ENCODE measurements at regions not wholly inside any gene's neighbourhood (a gene's known extent, or its start where the extent isn't known, plus 50 kb on each side); places are given as distances from the start of the nearest gene placed in this dataset.
"Not testable (repeated sequence)": the region's sequence is repeated elsewhere in the genome, so short reads cannot be mapped to it uniquely, and the experiment has no call there.

- DNase-seq (ENCODE audit: low read depth in 2 of 2), result no peak
Observed at GRCh38 chr2:129008881-129009554, 690.4 kb upstream of the HS6ST1 start.

- no peak for DNase-seq (ENCODE audit: low read depth in 2 of 2)
Observed at GRCh38 chr2:129009555-129010146, 691.0 kb upstream of the HS6ST1 start.

GRCh38 chr2:129010262-129010661, 691.6 kb upstream of the HS6ST1 start:
- DNase-seq (ENCODE audit: low read depth in 2 of 2), result no peak

- DNase-seq (ENCODE audit: low read depth in 2 of 2), result no peak
Observed at GRCh38 chr2:129011466-129012061, 692.9 kb upstream of the HS6ST1 start.

GRCh38 chr2:129014432-129014831, 695.8 kb upstream of the HS6ST1 start:
- no peak for DNase-seq (ENCODE audit: low read depth in 2 of 2)

GRCh38 chr2:129015397-129016285, 697.0 kb upstream of the HS6ST1 start:
- DNase-seq (ENCODE audit: low read depth in 2 of 2), result no peak

- DNase-seq (ENCODE audit: low read depth in 2 of 2), result no peak
Observed at GRCh38 chr2:129016972-129017371, 698.3 kb upstream of the HS6ST1 start.

- DNase-seq (ENCODE audit: low read depth in 2 of 2), result no peak
Observed at GRCh38 chr2:129024796-129025195, 706.1 kb upstream of the HS6ST1 start.

GRCh38 chr2:129035992-129036391, 717.3 kb upstream of the HS6ST1 start:
- no peak for DNase-seq (ENCODE audit: low read depth in 2 of 2)

GRCh38 chr2:129043677-129044076, 725.0 kb upstream of the HS6ST1 start:
- not testable (repeated sequence) for DNase-seq (ENCODE audit: low read depth in 2 of 2)

- not testable (repeated sequence) for DNase-seq (ENCODE audit: low read depth in 2 of 2)
Observed at GRCh38 chr2:129046475-129046874, 727.8 kb upstream of the HS6ST1 start.

GRCh38 chr2:129050101-129050500, 731.4 kb upstream of the HS6ST1 start:
- no peak for DNase-seq (ENCODE audit: low read depth in 2 of 2)

GRCh38 chr2:129055242-129055641, 736.6 kb upstream of the HS6ST1 start:
- no peak for DNase-seq (ENCODE audit: low read depth in 2 of 2)

GRCh38 chr2:129055824-129056223, 737.2 kb upstream of the HS6ST1 start:
- no peak for DNase-seq (ENCODE audit: low read depth in 2 of 2)

- DNase-seq (ENCODE audit: low read depth in 2 of 2), result no peak
Observed at GRCh38 chr2:129056309-129056958, 737.8 kb upstream of the HS6ST1 start.

GRCh38 chr2:129056959-129057317, 738.3 kb upstream of the HS6ST1 start:
- no peak for DNase-seq (ENCODE audit: low read depth in 2 of 2)

GRCh38 chr2:129058981-129059380, 740.3 kb upstream of the HS6ST1 start:
- no peak for DNase-seq (ENCODE audit: low read depth in 2 of 2)

GRCh38 chr2:129059476-129059875, 740.8 kb upstream of the HS6ST1 start:
- no peak for DNase-seq (ENCODE audit: low read depth in 2 of 2)

GRCh38 chr2:129061069-129061768, 742.6 kb upstream of the HS6ST1 start:
- no peak for DNase-seq (ENCODE audit: low read depth in 2 of 2)

- DNase-seq (ENCODE audit: low read depth in 2 of 2), result no peak
Observed at GRCh38 chr2:129061769-129062121, 743.1 kb upstream of the HS6ST1 start.

- no peak for DNase-seq (ENCODE audit: low read depth in 2 of 2)
Observed at GRCh38 chr2:129062146-129062912, 743.7 kb upstream of the HS6ST1 start.
